Suprapubic skin (tissue), 4 donors: ENCODE measurements at regions not wholly inside any gene's neighbourhood (a gene's known extent, or its start where the extent isn't known, plus 50 kb on each side); places are given as distances from the start of the nearest gene placed in this dataset.

Experiments used
- DNase-seq, 2 donors: peaks; one replicate each; pipeline ENCODE4 v3.0.0-alpha.2; 2019; ENCODE audit warnings: low spot score in 2 of 2
- H3K27ac ChIP-seq: fragments of 200-600 bp; sonication (generic); one replicate; pipeline ENCODE4 v1.5.1; 2019
- H3K27me3 ChIP-seq: fragments of 200-600 bp; sonication (generic); one replicate; pipeline ENCODE4 v1.5.1; 2019
- H3K36me3 ChIP-seq: fragments of 200-600 bp; sonication (generic); one replicate; pipeline ENCODE4 v1.5.1; 2019
- H3K4me1 ChIP-seq: fragments of 200-600 bp; sonication (generic); one replicate; pipeline ENCODE4 v1.5.1; 2019
- H3K4me3 ChIP-seq: fragments of 200-600 bp; sonication (generic); one replicate; pipeline ENCODE4 v1.5.1; 2019; ENCODE audit warnings: mild to moderate bottlenecking
- H3K9me3 ChIP-seq: fragments of 200-600 bp; sonication (generic); one replicate; pipeline ENCODE4 v1.5.1; 2019
- EP300 ChIP-seq: sonication (generic); formaldehyde crosslinking; IDR thresholded peaks from one replicate; pipeline ENCODE4 v1.6.1; 2017; ENCODE audit warnings: antibody characterized with exemption
- POLR2A ChIP-seq, 2 donors: fragments of 450-650 bp; IDR thresholded peaks; one replicate each; pipeline ENCODE4 v1.6.1; 2017; ENCODE audit warnings: antibody characterized with exemption in 2 of 2, mild to moderate bottlenecking in 2 of 2, moderate library complexity in 2 of 2
- POLR2AphosphoS5 ChIP-seq, 3 donors: sonication (generic); formaldehyde crosslinking; IDR thresholded peaks; one replicate each; pipeline ENCODE4 v1.6.1; 2017; ENCODE audit warnings: antibody characterized with exemption in 3 of 3
- WGBS: methylation state at CpG from one replicate; pipeline ENCODE4 v1.1.5; 2018; 5-methylcytosine and 5-hydroxymethylcytosine counted together
- TF ChIP-seq, protein P1 (sequence below), 2 donors: fragments of 200-600 bp in 1 of 2; fragments of 450-650 bp in 1 of 2; sonication (generic) in 1 of 2; IDR thresholded peaks; one replicate each; pipeline ENCODE4 v1.5.1; 2016 to 2019; ENCODE audit warnings: antibody characterized with exemption in 2 of 2, mild to moderate bottlenecking in 1 of 2, moderate library complexity in 1 of 2

- Histone ChIP-seq H3K4me3 (no peak overlapping the region), H3K27me3 (no peaks in the 10 kb centered on the region), H3K4me1 (peaks cover 4% of the 10 kb centered on the region), H3K9me3 (no peaks in the 10 kb centered on the region), H3K27ac (no peak overlapping the region), H3K36me3 (no peaks in the 10 kb centered on the region)
- TF ChIP-seq POLR2A (IDR thresholded peaks at IDR 0.05) (no peak), EP300 (no peak), POLR2AphosphoS5 (IDR thresholded peaks at IDR 0.05) (no peak)
- TF ChIP-seq, protein P1, sequence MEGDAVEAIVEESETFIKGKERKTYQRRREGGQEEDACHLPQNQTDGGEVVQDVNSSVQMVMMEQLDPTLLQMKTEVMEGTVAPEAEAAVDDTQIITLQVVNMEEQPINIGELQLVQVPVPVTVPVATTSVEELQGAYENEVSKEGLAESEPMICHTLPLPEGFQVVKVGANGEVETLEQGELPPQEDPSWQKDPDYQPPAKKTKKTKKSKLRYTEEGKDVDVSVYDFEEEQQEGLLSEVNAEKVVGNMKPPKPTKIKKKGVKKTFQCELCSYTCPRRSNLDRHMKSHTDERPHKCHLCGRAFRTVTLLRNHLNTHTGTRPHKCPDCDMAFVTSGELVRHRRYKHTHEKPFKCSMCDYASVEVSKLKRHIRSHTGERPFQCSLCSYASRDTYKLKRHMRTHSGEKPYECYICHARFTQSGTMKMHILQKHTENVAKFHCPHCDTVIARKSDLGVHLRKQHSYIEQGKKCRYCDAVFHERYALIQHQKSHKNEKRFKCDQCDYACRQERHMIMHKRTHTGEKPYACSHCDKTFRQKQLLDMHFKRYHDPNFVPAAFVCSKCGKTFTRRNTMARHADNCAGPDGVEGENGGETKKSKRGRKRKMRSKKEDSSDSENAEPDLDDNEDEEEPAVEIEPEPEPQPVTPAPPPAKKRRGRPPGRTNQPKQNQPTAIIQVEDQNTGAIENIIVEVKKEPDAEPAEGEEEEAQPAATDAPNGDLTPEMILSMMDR (IDR thresholded peaks at IDR 0.05): no peak
- DNase-seq: no peak
- 71% methylated on average over 2 of the region's 2 CpGs for WGBS
Observed at GRCh38 chr7:131276748-131277147, 50.9 kb upstream of the MKLN1 start.
